Tibial nerve (tissue), 3 donors: ENCODE measurements at regions not wholly inside any gene's neighbourhood (a gene's known extent, or its start where the extent isn't known, plus 50 kb on each side); places are given as distances from the start of the nearest gene placed in this dataset.
"Not testable (repeated sequence)": the region's sequence is repeated elsewhere in the genome, so short reads cannot be mapped to it uniquely, and the experiment has no call there.

Experiments used
- POLR2A ChIP-seq, 2 donors: fragments of 450-650 bp; IDR thresholded peaks; one replicate each; pipeline ENCODE4 v1.6.1; 2017; ENCODE audit warnings: antibody characterized with exemption in 2 of 2, mild to moderate bottlenecking in 2 of 2, moderate library complexity in 2 of 2
- TF ChIP-seq, protein P1 (sequence below), 5 experiments: fragments of 200-600 bp in 3 of 5; fragments of 450-650 bp in 2 of 5; sonication (generic) in 3 of 5; IDR thresholded peaks; one replicate each; pipeline ENCODE4 v1.5.1; 2016 to 2019; ENCODE audit warnings: antibody characterized with exemption in 5 of 5, mild to moderate bottlenecking in 3 of 5, moderate library complexity in 2 of 5

DNA sequence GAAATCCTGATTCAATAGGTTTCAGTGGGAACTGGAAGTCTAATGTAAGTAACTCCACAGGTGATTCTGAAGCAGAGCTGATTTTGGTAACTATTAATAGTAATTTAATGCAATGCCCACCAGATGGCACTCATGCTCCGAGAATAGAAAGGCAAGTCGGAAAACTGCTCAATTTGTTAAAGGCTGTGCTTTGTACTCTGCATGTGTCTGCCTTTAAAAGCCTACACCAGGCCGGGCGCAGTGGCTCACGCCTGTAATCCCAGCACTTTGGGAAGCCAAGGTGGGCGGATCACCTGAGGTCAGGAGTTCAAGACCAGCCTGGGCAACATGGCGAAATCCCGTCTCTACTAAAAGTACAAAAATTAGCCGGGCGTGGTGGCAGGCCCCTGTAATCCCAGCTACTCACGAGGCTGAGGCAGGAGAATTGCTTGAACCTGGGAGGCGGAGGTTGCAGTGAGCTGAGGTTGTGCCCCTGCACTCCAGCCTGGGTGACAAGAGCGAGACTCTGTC is 80.1 kb downstream of the OR13A1 start:
- TF ChIP-seq, protein P1, sequence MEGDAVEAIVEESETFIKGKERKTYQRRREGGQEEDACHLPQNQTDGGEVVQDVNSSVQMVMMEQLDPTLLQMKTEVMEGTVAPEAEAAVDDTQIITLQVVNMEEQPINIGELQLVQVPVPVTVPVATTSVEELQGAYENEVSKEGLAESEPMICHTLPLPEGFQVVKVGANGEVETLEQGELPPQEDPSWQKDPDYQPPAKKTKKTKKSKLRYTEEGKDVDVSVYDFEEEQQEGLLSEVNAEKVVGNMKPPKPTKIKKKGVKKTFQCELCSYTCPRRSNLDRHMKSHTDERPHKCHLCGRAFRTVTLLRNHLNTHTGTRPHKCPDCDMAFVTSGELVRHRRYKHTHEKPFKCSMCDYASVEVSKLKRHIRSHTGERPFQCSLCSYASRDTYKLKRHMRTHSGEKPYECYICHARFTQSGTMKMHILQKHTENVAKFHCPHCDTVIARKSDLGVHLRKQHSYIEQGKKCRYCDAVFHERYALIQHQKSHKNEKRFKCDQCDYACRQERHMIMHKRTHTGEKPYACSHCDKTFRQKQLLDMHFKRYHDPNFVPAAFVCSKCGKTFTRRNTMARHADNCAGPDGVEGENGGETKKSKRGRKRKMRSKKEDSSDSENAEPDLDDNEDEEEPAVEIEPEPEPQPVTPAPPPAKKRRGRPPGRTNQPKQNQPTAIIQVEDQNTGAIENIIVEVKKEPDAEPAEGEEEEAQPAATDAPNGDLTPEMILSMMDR (IDR thresholded peaks at IDR 0.05), result peak; percentile 36 to 74 (median 55)
- not testable (repeated sequence) for TF ChIP-seq POLR2A (IDR thresholded peaks at IDR 0.05)
